RWPE2 (cell line): ENCODE measurements at regions not wholly inside any gene's neighbourhood (a gene's known extent, or its start where the extent isn't known, plus 50 kb on each side); places are given as distances from the start of the nearest gene placed in this dataset.

Source experiments
- ATAC-seq: fragments of 200-7000 bp; cut with Tn5 transposase; 3 replicates; pipeline ENCODE4 v1.9.1; 2021; ENCODE audit warnings: low read depth
- DNase-seq: peaks from one replicate; pipeline ENCODE4 v3.0.0-alpha.2; 2020; ENCODE audit warnings: low spot score
- H3K27ac ChIP-seq: fragments of 450-650 bp; 2 replicates; pipeline ENCODE4 v1.5.1; 2017; ENCODE audit warnings: mild to moderate bottlenecking; ENCODE audit not compliant: poor library complexity, severe bottlenecking
- H3K27me3 ChIP-seq: fragments of 250-450 bp; sonication (Bioruptor Pico); 2 replicates; pipeline ENCODE4 v1.5.1; 2021; ENCODE audit warnings: mild to moderate bottlenecking, moderate library complexity; ENCODE audit not compliant: insufficient read depth, poor library complexity, severe bottlenecking
- H3K36me3 ChIP-seq: fragments of 250-450 bp; sonication (Bioruptor Pico); 2 replicates; pipeline ENCODE4 v1.5.1; 2020; ENCODE audit warnings: low read depth, mild to moderate bottlenecking, moderate library complexity
- H3K4me1 ChIP-seq: fragments of 250-450 bp; sonication (Bioruptor Pico); 2 replicates; pipeline ENCODE4 v1.5.1; 2021; ENCODE audit warnings: mild to moderate bottlenecking, moderate library complexity; ENCODE audit not compliant: insufficient read depth, poor library complexity, severe bottlenecking
- H3K4me3 ChIP-seq: fragments of 250-450 bp; sonication (Bioruptor Pico); 2 replicates; pipeline ENCODE4 v1.5.1; 2021; ENCODE audit warnings: mild to moderate bottlenecking, moderate library complexity; ENCODE audit not compliant: severe bottlenecking
- H3K9me3 ChIP-seq: fragments of 250-450 bp; sonication (Bioruptor Pico); 2 replicates; pipeline ENCODE4 v1.5.1; 2021; ENCODE audit warnings: mild to moderate bottlenecking, moderate library complexity; ENCODE audit not compliant: severe bottlenecking
- CTCF ChIP-seq: fragments of 450-650 bp; IDR thresholded peaks from one replicate; pipeline ENCODE4 v1.5.1; 2017; ENCODE audit warnings: mild to moderate bottlenecking, moderate library complexity; ENCODE audit not compliant: poor library complexity, severe bottlenecking

GRCh38 chr1:182134257-182134656, 72.7 kb upstream of the ZNF648 start:
- DNase-seq (no peak), ATAC-seq (no peak)
- Histone ChIP-seq H3K9me3 (peaks cover 8% of the 10 kb centered on the region), H3K4me1 (no peaks in the 10 kb centered on the region), H3K27ac (no peak overlapping the region), H3K27me3 (no peaks in the 10 kb centered on the region), H3K36me3 (no peaks in the 10 kb centered on the region), H3K4me3 (no peak overlapping the region)
- TF ChIP-seq CTCF = no peak

- DNase-seq (no peak), ATAC-seq (no peak)
- Histone ChIP-seq H3K4me3 (no peak overlapping the region), H3K36me3 (no peaks in the 10 kb centered on the region), H3K27me3 (no peaks in the 10 kb centered on the region), H3K9me3 (peaks cover 8% of the 10 kb centered on the region), H3K4me1 (no peaks in the 10 kb centered on the region), H3K27ac (no peak overlapping the region)
- TF ChIP-seq CTCF = no peak
Observed at GRCh38 chr1:182133181-182133580, 71.7 kb upstream of the ZNF648 start.

GRCh38 chr1:182129398-182129797, 67.9 kb upstream of the ZNF648 start:
- no peak for DNase-seq
- Histone ChIP-seq H3K27ac (no peak overlapping the region), H3K36me3 (no peaks in the 10 kb centered on the region), H3K9me3 (peaks cover 5% of the 10 kb centered on the region), H3K4me3 (no peak overlapping the region), H3K4me1 (no peaks in the 10 kb centered on the region), H3K27me3 (no peaks in the 10 kb centered on the region)
- no peak for ATAC-seq
- no peak for TF ChIP-seq CTCF

GRCh38 chr1:182128502-182128901, 67.0 kb upstream of the ZNF648 start:
- TF ChIP-seq CTCF = no peak
- ATAC-seq (no peak), DNase-seq (no peak)
- Histone ChIP-seq H3K9me3 (no peaks in the 10 kb centered on the region), H3K4me1 (no peaks in the 10 kb centered on the region), H3K27ac (no peak overlapping the region), H3K4me3 (no peak overlapping the region), H3K27me3 (no peaks in the 10 kb centered on the region), H3K36me3 (no peaks in the 10 kb centered on the region)

- ATAC-seq = no peak
Observed at GRCh38 chr1:182127656-182128055, 66.1 kb upstream of the ZNF648 start.

More at GRCh38 chr1:182127656-182128055, 66.1 kb upstream of the ZNF648 start:
- no peak overlapping the region for H3K4me3 ChIP-seq
- H3K27ac ChIP-seq = no peak overlapping the region
- no peak for DNase-seq
- TF ChIP-seq CTCF = no peak
- no peaks in the 10 kb centered on the region for H3K36me3 ChIP-seq
- no peaks in the 10 kb centered on the region for H3K27me3 ChIP-seq
- no peaks in the 10 kb centered on the region for H3K4me1 ChIP-seq
- no peaks in the 10 kb centered on the region for H3K9me3 ChIP-seq
